ENCODE measurements at regions not wholly inside any gene's neighbourhood (a gene's known extent, or its start where the extent isn't known, plus 50 kb on each side); places are given as distances from the start of the nearest gene placed in this dataset.

DNA sequence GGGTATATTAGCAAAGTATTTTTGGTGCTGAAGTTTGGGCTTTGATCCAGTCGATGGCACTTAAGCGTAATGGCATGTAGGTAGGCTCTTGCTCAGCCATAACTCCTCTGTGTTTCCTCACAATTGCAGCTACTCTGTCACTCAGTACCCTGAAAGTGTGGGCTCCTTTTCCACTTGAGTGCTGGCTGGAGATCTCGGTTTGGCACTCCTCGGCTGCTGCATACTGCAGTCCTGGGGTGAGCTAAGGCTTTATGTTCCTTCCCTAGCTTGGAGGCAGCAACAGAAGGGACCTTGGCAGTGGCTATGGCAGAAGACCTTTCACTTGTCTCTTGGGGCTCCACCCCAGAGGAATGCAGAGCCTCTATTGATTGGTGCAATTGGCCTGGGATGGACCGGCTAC, 106.7 kb upstream of the GRXCR1 start:
- TF ChIP-seq POLR2A (IDR thresholded peaks at IDR 0.05) = no peak
- TF ChIP-seq, protein P1, sequence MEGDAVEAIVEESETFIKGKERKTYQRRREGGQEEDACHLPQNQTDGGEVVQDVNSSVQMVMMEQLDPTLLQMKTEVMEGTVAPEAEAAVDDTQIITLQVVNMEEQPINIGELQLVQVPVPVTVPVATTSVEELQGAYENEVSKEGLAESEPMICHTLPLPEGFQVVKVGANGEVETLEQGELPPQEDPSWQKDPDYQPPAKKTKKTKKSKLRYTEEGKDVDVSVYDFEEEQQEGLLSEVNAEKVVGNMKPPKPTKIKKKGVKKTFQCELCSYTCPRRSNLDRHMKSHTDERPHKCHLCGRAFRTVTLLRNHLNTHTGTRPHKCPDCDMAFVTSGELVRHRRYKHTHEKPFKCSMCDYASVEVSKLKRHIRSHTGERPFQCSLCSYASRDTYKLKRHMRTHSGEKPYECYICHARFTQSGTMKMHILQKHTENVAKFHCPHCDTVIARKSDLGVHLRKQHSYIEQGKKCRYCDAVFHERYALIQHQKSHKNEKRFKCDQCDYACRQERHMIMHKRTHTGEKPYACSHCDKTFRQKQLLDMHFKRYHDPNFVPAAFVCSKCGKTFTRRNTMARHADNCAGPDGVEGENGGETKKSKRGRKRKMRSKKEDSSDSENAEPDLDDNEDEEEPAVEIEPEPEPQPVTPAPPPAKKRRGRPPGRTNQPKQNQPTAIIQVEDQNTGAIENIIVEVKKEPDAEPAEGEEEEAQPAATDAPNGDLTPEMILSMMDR (IDR thresholded peaks at IDR 0.05) = no peak
